ENCODE measurements at regions not wholly inside any gene's neighbourhood (a gene's known extent, or its start where the extent isn't known, plus 50 kb on each side); places are given as distances from the start of the nearest gene placed in this dataset.
"Not testable (repeated sequence)": the region's sequence is repeated elsewhere in the genome, so short reads cannot be mapped to it uniquely, and the experiment has no call there.

DNA sequence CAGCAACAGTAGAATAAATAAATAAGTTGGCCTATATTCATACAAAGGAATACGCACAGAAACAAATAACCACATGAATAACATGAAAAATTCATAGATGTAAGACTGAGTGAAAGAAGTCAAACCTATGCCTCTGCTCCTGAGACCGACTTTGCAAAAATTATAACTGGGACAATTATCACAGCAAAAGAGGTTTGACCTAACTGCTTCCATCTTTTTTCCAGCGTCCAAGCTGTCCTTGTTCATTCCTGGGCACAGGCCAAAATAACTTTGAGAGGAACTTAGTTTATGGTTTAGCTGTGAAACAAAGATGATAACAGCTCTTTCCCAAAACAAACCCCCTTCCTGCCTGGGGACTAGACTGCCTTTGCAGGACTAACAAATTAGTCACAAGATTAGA is 109.6 kb upstream of the NBPF11 start:
- ATAC-seq (replicated peaks; ENCODE audit: extremely low read depth, poor library complexity, severe bottlenecking); H3K27ac Mint-ChIP-seq (ENCODE audit: low read depth); H3K9me3 Mint-ChIP-seq; H3K27me3 Mint-ChIP-seq; DNase-seq (ENCODE audit: low spot score in 2 of 2); H3K4me3 Mint-ChIP-seq; H3K36me3 Mint-ChIP-seq (ENCODE audit: insufficient read depth): not testable (repeated sequence)
- H3K4me1 Mint-ChIP-seq: peaks cover 13% of the 10 kb centered on the region

DNA sequence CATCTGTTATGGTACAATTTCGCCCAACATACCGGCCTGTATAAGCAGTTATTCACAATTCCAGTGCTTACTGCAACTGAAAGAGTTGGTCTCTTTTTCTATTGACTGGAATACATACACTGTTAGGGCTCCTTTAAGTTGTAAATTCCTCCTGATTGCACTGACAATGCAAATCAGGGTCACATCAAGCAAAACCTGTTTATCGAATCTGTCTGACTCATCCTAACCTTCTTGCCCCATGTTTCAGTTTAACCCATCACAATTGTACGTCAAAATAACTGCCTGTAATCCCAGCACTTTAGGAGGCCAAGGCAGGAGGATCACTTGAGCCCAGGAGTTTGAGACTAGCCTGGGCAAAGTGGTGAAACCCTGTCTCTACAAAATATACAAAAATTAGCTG is 105.8 kb upstream of the NBPF11 start:
- not testable (repeated sequence) for H3K4me3 Mint-ChIP-seq; H3K4me1 Mint-ChIP-seq; DNase-seq (ENCODE audit: low spot score in 2 of 2); H3K36me3 Mint-ChIP-seq (ENCODE audit: insufficient read depth); H3K27ac Mint-ChIP-seq (ENCODE audit: low read depth); H3K27me3 Mint-ChIP-seq; ATAC-seq (replicated peaks; ENCODE audit: extremely low read depth, poor library complexity, severe bottlenecking); H3K9me3 Mint-ChIP-seq

GRCh38 chr1:148254611-148255429 is 102.7 kb upstream of the NBPF11 start:
- ATAC-seq (replicated peaks; ENCODE audit: extremely low read depth, poor library complexity, severe bottlenecking); H3K36me3 Mint-ChIP-seq (ENCODE audit: insufficient read depth); DNase-seq (ENCODE audit: low spot score in 2 of 2); H3K27ac Mint-ChIP-seq (ENCODE audit: low read depth); H3K9me3 Mint-ChIP-seq; H3K27me3 Mint-ChIP-seq; H3K4me3 Mint-ChIP-seq; H3K4me1 Mint-ChIP-seq: not testable (repeated sequence)

DNA sequence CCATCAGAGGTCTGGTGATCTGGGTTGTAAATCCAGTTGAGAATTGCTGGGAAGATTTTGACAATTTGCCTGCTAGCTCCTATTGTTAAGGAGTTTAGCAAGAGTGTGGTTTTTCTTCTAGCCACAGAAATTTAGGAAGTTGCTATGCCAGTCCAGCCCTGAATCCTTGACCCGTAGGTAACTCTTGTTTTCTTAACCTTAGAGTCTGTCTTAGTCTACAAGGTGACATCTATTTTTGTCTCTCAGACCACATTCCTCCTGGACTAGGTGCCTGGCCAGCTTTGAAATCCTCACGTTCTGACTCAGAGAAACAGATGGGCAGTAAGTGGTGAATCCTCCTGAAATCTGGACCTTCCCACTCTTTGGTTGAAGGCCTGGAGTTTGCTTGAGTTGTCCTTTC is 101.7 kb upstream of the NBPF11 start:
- not testable (repeated sequence) for ATAC-seq (replicated peaks; ENCODE audit: extremely low read depth, poor library complexity, severe bottlenecking)

GRCh38 chr1:148248798-148249197 is 96.7 kb upstream of the NBPF11 start:
- not testable (repeated sequence) for H3K4me3 Mint-ChIP-seq
- ATAC-seq (replicated peaks; ENCODE audit: extremely low read depth, poor library complexity, severe bottlenecking): peak; percentile 70

More for the DNA sequence above, 101.7 kb upstream of the NBPF11 start:
- not testable (repeated sequence) for H3K27me3 Mint-ChIP-seq; H3K4me3 Mint-ChIP-seq; DNase-seq (ENCODE audit: low spot score in 2 of 2); H3K27ac Mint-ChIP-seq (ENCODE audit: low read depth); H3K36me3 Mint-ChIP-seq (ENCODE audit: insufficient read depth); H3K9me3 Mint-ChIP-seq; H3K4me1 Mint-ChIP-seq

GRCh38 chr1:148246258-148246861 is 94.3 kb upstream of the NBPF11 start:
- ATAC-seq (replicated peaks; ENCODE audit: extremely low read depth, poor library complexity, severe bottlenecking); H3K36me3 Mint-ChIP-seq (ENCODE audit: insufficient read depth); H3K4me1 Mint-ChIP-seq; H3K27ac Mint-ChIP-seq (ENCODE audit: low read depth); H3K9me3 Mint-ChIP-seq; DNase-seq (ENCODE audit: low spot score in 2 of 2); H3K4me3 Mint-ChIP-seq: not testable (repeated sequence)
- peaks cover 12% of the 10 kb centered on the region for H3K27me3 Mint-ChIP-seq

More at GRCh38 chr1:148248798-148249197, 96.7 kb upstream of the NBPF11 start:
- peaks cover 12% of the 10 kb centered on the region for H3K27me3 Mint-ChIP-seq
- DNase-seq (ENCODE audit: low spot score in 2 of 2); H3K4me1 Mint-ChIP-seq; H3K9me3 Mint-ChIP-seq; H3K36me3 Mint-ChIP-seq (ENCODE audit: insufficient read depth); H3K27ac Mint-ChIP-seq (ENCODE audit: low read depth): not testable (repeated sequence)

- H3K36me3 Mint-ChIP-seq (ENCODE audit: insufficient read depth); H3K4me1 Mint-ChIP-seq; DNase-seq (ENCODE audit: low spot score in 2 of 2); H3K9me3 Mint-ChIP-seq; ATAC-seq (replicated peaks; ENCODE audit: extremely low read depth, poor library complexity, severe bottlenecking); H3K27ac Mint-ChIP-seq (ENCODE audit: low read depth); H3K4me3 Mint-ChIP-seq: not testable (repeated sequence)
- H3K27me3 Mint-ChIP-seq: peaks cover 12% of the 10 kb centered on the region
These were observed 93.8 kb upstream of the NBPF11 start for GRCh38 chr1:148245843-148246242.

DNA sequence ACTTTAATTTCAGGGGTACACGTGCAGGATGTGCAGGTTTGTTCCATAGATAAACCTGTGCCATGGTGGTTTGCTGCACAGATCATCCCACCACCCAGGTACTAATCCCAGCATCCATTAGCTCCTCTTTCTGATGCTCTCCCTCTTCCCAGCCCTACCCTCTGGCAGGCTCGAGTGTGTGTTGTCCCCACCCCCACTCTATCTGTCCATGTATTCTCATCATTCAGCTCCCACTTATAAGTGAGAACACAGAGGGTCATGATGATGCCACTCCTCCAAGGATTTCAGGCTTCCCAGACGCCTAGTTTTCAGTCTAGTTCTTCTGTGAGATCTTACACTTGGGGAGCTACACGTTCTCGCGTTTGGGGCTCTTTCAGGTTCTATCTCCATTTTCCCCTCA is 93.4 kb upstream of the NBPF11 start:
- not testable (repeated sequence) for H3K4me3 Mint-ChIP-seq

DNA sequence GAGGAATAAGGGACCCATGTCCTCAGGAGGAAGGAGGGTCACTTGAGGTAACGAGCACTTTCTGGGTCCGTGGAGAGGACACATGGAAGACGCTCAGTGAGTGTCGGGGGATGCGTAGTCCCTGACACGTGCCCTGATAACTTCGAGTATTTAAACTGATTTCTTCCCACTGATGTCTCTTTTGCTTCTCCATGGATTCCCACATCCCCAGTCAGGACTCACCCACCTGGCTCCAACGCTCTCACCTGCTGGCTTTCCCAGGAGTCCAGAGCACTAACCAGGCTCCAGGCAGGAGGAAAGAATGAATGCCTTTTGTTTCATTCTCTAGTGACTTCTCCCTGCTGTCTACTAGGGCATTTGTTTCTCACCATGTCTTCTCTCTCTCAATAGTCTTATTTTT is 81.2 kb upstream of the NBPF11 start:
- H3K4me1 Mint-ChIP-seq; DNase-seq (ENCODE audit: low spot score in 2 of 2); H3K36me3 Mint-ChIP-seq (ENCODE audit: insufficient read depth); H3K9me3 Mint-ChIP-seq; H3K4me3 Mint-ChIP-seq; H3K27ac Mint-ChIP-seq (ENCODE audit: low read depth); ATAC-seq (replicated peaks; ENCODE audit: extremely low read depth, poor library complexity, severe bottlenecking): not testable (repeated sequence)
- peaks cover 12% of the 10 kb centered on the region for H3K27me3 Mint-ChIP-seq

More for the DNA sequence above, 93.4 kb upstream of the NBPF11 start:
- not testable (repeated sequence) for H3K9me3 Mint-ChIP-seq; ATAC-seq (replicated peaks; ENCODE audit: extremely low read depth, poor library complexity, severe bottlenecking); DNase-seq (ENCODE audit: low spot score in 2 of 2); H3K36me3 Mint-ChIP-seq (ENCODE audit: insufficient read depth); H3K27ac Mint-ChIP-seq (ENCODE audit: low read depth); H3K4me1 Mint-ChIP-seq
- peaks cover 12% of the 10 kb centered on the region for H3K27me3 Mint-ChIP-seq

DNA sequence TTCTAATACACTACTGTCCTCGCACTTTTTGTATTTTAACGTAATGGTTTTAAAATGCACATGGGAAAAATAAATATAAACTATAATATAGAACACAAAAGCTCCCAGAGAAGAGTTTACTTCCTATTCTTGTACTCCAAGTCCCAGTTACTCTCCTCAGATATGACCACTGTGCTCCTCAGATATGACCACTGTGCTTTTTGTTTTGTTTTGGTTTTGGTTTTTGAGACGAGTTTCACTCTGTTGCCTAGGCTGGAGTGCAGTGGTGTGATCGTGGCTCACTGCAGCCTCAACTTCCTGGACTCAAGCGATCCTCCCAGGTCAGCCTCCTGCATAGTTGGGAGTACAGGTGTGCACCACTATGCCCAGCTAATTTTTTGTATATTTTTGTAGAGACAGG is 76.8 kb upstream of the NBPF11 start:
- not testable (repeated sequence) for H3K4me1 Mint-ChIP-seq; ATAC-seq (replicated peaks; ENCODE audit: extremely low read depth, poor library complexity, severe bottlenecking); H3K36me3 Mint-ChIP-seq (ENCODE audit: insufficient read depth); H3K9me3 Mint-ChIP-seq; DNase-seq (ENCODE audit: low spot score in 2 of 2); H3K27ac Mint-ChIP-seq (ENCODE audit: low read depth); H3K4me3 Mint-ChIP-seq
- H3K27me3 Mint-ChIP-seq: peaks cover 12% of the 10 kb centered on the region

DNA sequence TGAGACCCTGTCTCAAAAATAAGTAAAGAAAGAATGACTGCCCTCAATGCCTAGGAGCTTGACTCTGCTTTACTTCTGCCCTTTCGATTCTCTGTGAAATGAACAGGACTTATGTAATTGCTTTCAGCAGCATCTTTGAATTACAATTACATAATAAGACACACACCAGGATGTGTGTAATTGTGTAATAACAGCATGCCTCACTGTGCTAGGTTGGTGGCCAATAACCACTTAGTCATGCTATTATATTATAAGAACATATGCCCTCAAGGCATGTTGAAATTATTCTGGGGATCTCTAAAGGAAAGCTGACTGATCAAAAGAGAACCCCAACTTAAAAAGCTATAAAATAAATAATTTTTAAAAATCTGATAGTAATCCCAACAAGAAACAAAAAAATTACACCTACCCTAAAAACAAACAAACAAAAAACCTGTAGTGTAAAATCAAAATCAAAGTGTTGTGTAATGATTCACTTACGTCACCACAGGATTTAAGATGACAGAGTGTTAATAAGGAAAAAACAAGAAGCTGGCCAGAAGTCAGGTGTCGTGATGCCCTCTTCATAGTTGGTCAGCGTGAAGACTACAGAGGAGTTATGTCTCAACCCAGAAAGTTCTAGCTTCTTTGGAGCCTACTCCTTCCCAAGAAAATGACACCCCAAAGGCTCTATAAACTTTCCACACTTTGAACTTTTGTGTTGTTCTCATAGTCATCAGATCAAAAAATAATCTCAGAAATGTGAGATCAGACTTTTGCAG is 70.5 kb upstream of the NBPF11 start:
- not testable (repeated sequence) for H3K9me3 Mint-ChIP-seq; H3K27me3 Mint-ChIP-seq; DNase-seq (ENCODE audit: low spot score in 2 of 2); H3K4me1 Mint-ChIP-seq; ATAC-seq (replicated peaks; ENCODE audit: extremely low read depth, poor library complexity, severe bottlenecking); H3K4me3 Mint-ChIP-seq; H3K27ac Mint-ChIP-seq (ENCODE audit: low read depth); H3K36me3 Mint-ChIP-seq (ENCODE audit: insufficient read depth)

DNA sequence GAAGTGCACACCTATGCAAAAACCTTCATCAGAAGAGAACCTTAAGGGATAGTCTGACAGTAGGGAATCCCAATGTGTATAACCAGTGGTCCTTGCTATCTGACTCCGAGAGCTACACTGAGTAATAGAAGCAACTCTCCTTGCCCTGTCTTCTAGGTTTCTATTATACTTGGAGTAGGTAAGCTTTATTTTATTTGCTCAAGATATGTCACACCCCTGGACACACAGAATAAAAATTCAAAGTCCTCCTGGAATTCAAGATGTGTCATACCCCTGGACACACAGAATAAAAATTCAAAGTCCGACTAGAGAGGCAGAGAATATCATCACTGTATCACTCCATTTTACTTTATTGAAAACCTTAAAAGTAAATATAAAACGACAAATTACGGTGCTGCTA is 69.5 kb upstream of the NBPF11 start:
- H3K36me3 Mint-ChIP-seq (ENCODE audit: insufficient read depth); H3K27ac Mint-ChIP-seq (ENCODE audit: low read depth); H3K27me3 Mint-ChIP-seq; H3K4me1 Mint-ChIP-seq; ATAC-seq (replicated peaks; ENCODE audit: extremely low read depth, poor library complexity, severe bottlenecking); H3K4me3 Mint-ChIP-seq; H3K9me3 Mint-ChIP-seq; DNase-seq (ENCODE audit: low spot score in 2 of 2): not testable (repeated sequence)

Data from central memory CD8-positive, alpha-beta T cell (primary cell).